OCI-LY3 (cell line): ENCODE measurements at regions not wholly inside any gene's neighbourhood (a gene's known extent, or its start where the extent isn't known, plus 50 kb on each side); places are given as distances from the start of the nearest gene placed in this dataset.

Source experiments
- H2AFZ ChIP-seq: fragments of 200-600, 300-600 bp; shearing (Covaris generic); 2 replicates; pipeline ENCODE4 v1.6.0; 2014; ENCODE audit warnings: antibody characterized with exemption, low read depth, low read length
- H3K27ac ChIP-seq: fragments of 200-600, 300-600 bp; sonication (generic); 2 replicates; pipeline ENCODE4 v1.5.1; 2014; ENCODE audit warnings: mild to moderate bottlenecking, low read length, moderate library complexity, mixed read lengths
- H3K27me3 ChIP-seq: fragments of 200-600, 300-600 bp; sonication (generic); 2 replicates; pipeline ENCODE4 v1.6.1; 2014; ENCODE audit warnings: low read depth, low read length, mixed read lengths
- H3K36me3 ChIP-seq: fragments of 200-600, 300-600 bp; sonication (generic); replicated peaks from 2 replicates; pipeline ENCODE3; 2014; ENCODE audit warnings: low read depth, low read length, mixed read lengths
- H3K4me1 ChIP-seq: fragments of 300-600, 200-600 bp; sonication (generic); 2 replicates; pipeline ENCODE4 v1.6.1; 2014; ENCODE audit warnings: low read length, mixed read lengths
- H3K4me2 ChIP-seq: fragments of 200-600, 300-600 bp; sonication (generic); 2 replicates; pipeline ENCODE4 v1.6.1; 2014; ENCODE audit warnings: low read length, mixed read lengths
- H3K4me3 ChIP-seq: fragments of 300-600, 200-600 bp; sonication (generic); 2 replicates; pipeline ENCODE4 v1.5.1; 2014; ENCODE audit warnings: antibody characterized with exemption, mild to moderate bottlenecking, low read length, moderate library complexity
- H3K79me2 ChIP-seq: fragments of 300-600, 200-600 bp; shearing (Covaris generic); 2 replicates; pipeline ENCODE4 v1.6.1; 2014; ENCODE audit warnings: mild to moderate bottlenecking, low read length, mixed read lengths
- H3K9ac ChIP-seq: fragments of 300-600, 200-600 bp; shearing (Covaris generic); 2 replicates; pipeline ENCODE4 v1.6.0; 2014; ENCODE audit warnings: mild to moderate bottlenecking, low read length, moderate library complexity
- H3K9me3 ChIP-seq: fragments of 200-600, 300-600 bp; shearing (Covaris generic); 2 replicates; pipeline ENCODE4 v1.6.1; 2014; ENCODE audit warnings: low read length, mixed read lengths; ENCODE audit not compliant: insufficient read depth
- H4K20me1 ChIP-seq: fragments of 200-600, 300-600 bp; sonication (generic); 2 replicates; pipeline ENCODE4 v1.6.1; 2016; ENCODE audit warnings: low read length, mixed read lengths; ENCODE audit not compliant: insufficient read depth
- CTCF ChIP-seq: fragments of 200-600, 300-600 bp; sonication (generic); IDR thresholded peaks from 2 replicates; pipeline ENCODE4 v1.5.1; 2014; ENCODE audit warnings: antibody characterized with exemption, low read length, low read depth
- EZH2phosphoT487 ChIP-seq: fragments of 200-600 bp; shearing (Covaris generic); IDR thresholded peaks from 2 replicates; pipeline ENCODE4 v1.6.1; 2018; ENCODE audit warnings: antibody characterized with exemption, mixed run types, low read depth

- H3K4me1 ChIP-seq = peaks cover 8% of the 10 kb centered on the region
- TF ChIP-seq CTCF = no peak
- no peak for TF ChIP-seq EZH2phosphoT487
- H3K4me3 ChIP-seq = no peak overlapping the region
- H3K27me3 ChIP-seq = peaks cover 14% of the 10 kb centered on the region
- H3K9me3 ChIP-seq = no peaks in the 10 kb centered on the region
- H2AFZ ChIP-seq = no peak overlapping the region
- no peaks in the 10 kb centered on the region for H3K36me3 ChIP-seq
- no peak overlapping the region for H3K4me2 ChIP-seq
- H3K9ac ChIP-seq = no peak overlapping the region
- H3K79me2 ChIP-seq = no peaks in the 10 kb centered on the region
- no peaks in the 10 kb centered on the region for H4K20me1 ChIP-seq
- H3K27ac ChIP-seq = no peak overlapping the region
Measured at GRCh38 chr3:41115069-41115468, 84.2 kb upstream of the CTNNB1 start.

GRCh38 chr3:41116851-41117250, 82.5 kb upstream of the CTNNB1 start:
- TF ChIP-seq EZH2phosphoT487 (no peak), CTCF (no peak)
- Histone ChIP-seq H3K27me3 (peaks cover 10% of the 10 kb centered on the region), H3K9ac (no peak overlapping the region), H3K4me2 (no peak overlapping the region), H3K4me3 (no peak overlapping the region), H3K4me1 (peaks cover 8% of the 10 kb centered on the region), H3K27ac (no peak overlapping the region), H3K36me3 (no peaks in the 10 kb centered on the region), H2AFZ (no peak overlapping the region), H3K9me3 (no peaks in the 10 kb centered on the region), H4K20me1 (no peaks in the 10 kb centered on the region), H3K79me2 (no peaks in the 10 kb centered on the region)

- Histone ChIP-seq H3K27me3 (peaks cover 10% of the 10 kb centered on the region), H4K20me1 (no peaks in the 10 kb centered on the region), H3K27ac (no peak overlapping the region), H3K4me3 (peak overlapping the region; percentile 18; the same call in 1 of the 2 replicates), H3K4me1 (peaks cover 8% of the 10 kb centered on the region), H3K36me3 (no peaks in the 10 kb centered on the region), H2AFZ (peak overlapping the region; percentile 56; the same call in 1 of the 2 replicates), H3K4me2 (peak overlapping the region; percentile 31; the same call in 1 of the 2 replicates), H3K9ac (no peak overlapping the region), H3K9me3 (no peaks in the 10 kb centered on the region), H3K79me2 (no peaks in the 10 kb centered on the region)
- no peak for TF ChIP-seq EZH2phosphoT487
- TF ChIP-seq CTCF = no peak
Measured at GRCh38 chr3:41117398-41117870, 81.9 kb upstream of the CTNNB1 start.

- Histone ChIP-seq H2AFZ (no peak overlapping the region), H3K9ac (no peak overlapping the region), H3K27me3 (peaks cover 10% of the 10 kb centered on the region), H3K4me3 (no peak overlapping the region), H3K36me3 (no peaks in the 10 kb centered on the region), H3K27ac (no peak overlapping the region), H3K9me3 (no peaks in the 10 kb centered on the region), H3K4me1 (peaks cover 8% of the 10 kb centered on the region), H3K4me2 (no peak overlapping the region), H4K20me1 (no peaks in the 10 kb centered on the region), H3K79me2 (no peaks in the 10 kb centered on the region)
- TF ChIP-seq CTCF = no peak
- no peak for TF ChIP-seq EZH2phosphoT487
Measured at GRCh38 chr3:41118461-41119390, 80.6 kb upstream of the CTNNB1 start.
